OCI-LY1 (cell line): ENCODE measurements at regions not wholly inside any gene's neighbourhood (a gene's known extent, or its start where the extent isn't known, plus 50 kb on each side); places are given as distances from the start of the nearest gene placed in this dataset.

ENCODE experiments used
- EZH2 ChIP-seq: fragments of 200-600 bp; sonication (generic), shearing (Covaris generic); IDR thresholded peaks from 2 replicates; pipeline ENCODE4 v1.8.0; 2017; ENCODE audit warnings: borderline replicate concordance, mixed run types, mild to moderate bottlenecking, antibody characterized with exemption, low read length, moderate library complexity, mixed read lengths
- TF ChIP-seq, protein P1 (sequence below): fragments of 200-600 bp; sonication (generic), shearing (Covaris generic); IDR thresholded peaks from 2 replicates; pipeline ENCODE4 v1.5.1; 2017; ENCODE audit warnings: mild to moderate bottlenecking, antibody characterized with exemption, low read length, moderate library complexity, mixed read lengths

DNA sequence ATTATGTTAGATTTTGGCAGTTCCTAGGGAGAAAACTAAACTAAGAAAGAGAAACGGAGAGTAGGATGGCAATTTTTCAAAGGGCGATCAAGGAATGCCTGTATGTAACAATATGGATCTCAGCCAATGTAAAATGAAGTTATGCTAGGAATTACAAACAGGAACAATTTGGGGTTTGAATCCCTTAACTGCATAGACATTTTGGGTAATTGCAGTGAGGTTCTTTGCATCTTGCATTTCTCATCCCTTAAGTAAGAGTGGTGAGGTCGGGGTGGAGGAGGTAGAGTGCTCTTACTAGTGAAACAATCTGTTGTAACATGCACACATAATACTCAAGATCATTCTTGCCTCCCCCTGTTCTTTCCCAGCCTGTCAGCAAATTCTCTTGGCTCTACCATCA, 137.6 kb downstream of the NPR3 start:
- TF ChIP-seq, protein P1, sequence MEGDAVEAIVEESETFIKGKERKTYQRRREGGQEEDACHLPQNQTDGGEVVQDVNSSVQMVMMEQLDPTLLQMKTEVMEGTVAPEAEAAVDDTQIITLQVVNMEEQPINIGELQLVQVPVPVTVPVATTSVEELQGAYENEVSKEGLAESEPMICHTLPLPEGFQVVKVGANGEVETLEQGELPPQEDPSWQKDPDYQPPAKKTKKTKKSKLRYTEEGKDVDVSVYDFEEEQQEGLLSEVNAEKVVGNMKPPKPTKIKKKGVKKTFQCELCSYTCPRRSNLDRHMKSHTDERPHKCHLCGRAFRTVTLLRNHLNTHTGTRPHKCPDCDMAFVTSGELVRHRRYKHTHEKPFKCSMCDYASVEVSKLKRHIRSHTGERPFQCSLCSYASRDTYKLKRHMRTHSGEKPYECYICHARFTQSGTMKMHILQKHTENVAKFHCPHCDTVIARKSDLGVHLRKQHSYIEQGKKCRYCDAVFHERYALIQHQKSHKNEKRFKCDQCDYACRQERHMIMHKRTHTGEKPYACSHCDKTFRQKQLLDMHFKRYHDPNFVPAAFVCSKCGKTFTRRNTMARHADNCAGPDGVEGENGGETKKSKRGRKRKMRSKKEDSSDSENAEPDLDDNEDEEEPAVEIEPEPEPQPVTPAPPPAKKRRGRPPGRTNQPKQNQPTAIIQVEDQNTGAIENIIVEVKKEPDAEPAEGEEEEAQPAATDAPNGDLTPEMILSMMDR, result no peak
- no peak for TF ChIP-seq EZH2
